T-helper 2 cell treated with Interferon-gamma antibody and Interleukin-4, amounts not matched to agents 100 ng/mL and 5 ng/mL, for 36 hours (primary cell): ENCODE measurements at regions not wholly inside any gene's neighbourhood (a gene's known extent, or its start where the extent isn't known, plus 50 kb on each side); places are given as distances from the start of the nearest gene placed in this dataset.
"Not testable (repeated sequence)": the region's sequence is repeated elsewhere in the genome, so short reads cannot be mapped to it uniquely, and the experiment has no call there.

Experiments
- intact Hi-C: fragments of 100-400 bp; cut with micrococcal nuclease; formaldehyde crosslinking; loops from one replicate; pipeline ENCODE4 v1.15.1; 2023

- intact Hi-C loops = no loop called here
Observed at GRCh38 chr22:22946131-22946530, 58.5 kb downstream of the IGLL5 start.

GRCh38 chr22:22948651-22949571 lies 61.3 kb downstream of the IGLL5 start:
- intact Hi-C loops = no loop called here

- intact Hi-C loops = no loop called here
Observed at GRCh38 chr22:22949953-22950352, 62.3 kb downstream of the IGLL5 start.

GRCh38 chr22:22951035-22951434 lies 63.4 kb downstream of the IGLL5 start:
- intact Hi-C loops = no loop called here

GRCh38 chr22:22952531-22953280 lies 65.1 kb downstream of the IGLL5 start:
- intact Hi-C loops = no loop called here

GRCh38 chr22:22953791-22954190 lies 66.2 kb downstream of the IGLL5 start:
- intact Hi-C loops = no loop called here

GRCh38 chr22:22954656-22955055 lies 67.0 kb downstream of the IGLL5 start:
- intact Hi-C loops = loop anchor here (1.0 to 5.0 kb wide), 4 partner anchors 25 to 328 kb away; no protein-coding TSS in a partner anchor

- intact Hi-C loops = loop anchor here (1.0 to 5.0 kb wide), 4 partner anchors 26 to 327 kb away; no protein-coding TSS in a partner anchor
Observed at GRCh38 chr22:22955276-22955798, 67.7 kb downstream of the IGLL5 start.

- intact Hi-C loops = loop anchor here (1.0 to 5.0 kb wide), 7 partner anchors 27 to 326 kb away; no protein-coding TSS in a partner anchor
Observed at GRCh38 chr22:22955866-22956535, 68.4 kb downstream of the IGLL5 start.

GRCh38 chr22:22957090-22957489 lies 69.5 kb downstream of the IGLL5 start:
- intact Hi-C loops = loop anchor here (2.0 to 5.0 kb wide), 4 partner anchors 110 to 325 kb away; no protein-coding TSS in a partner anchor

GRCh38 chr22:22958621-22959020 lies 71.0 kb downstream of the IGLL5 start:
- intact Hi-C loops = loop anchor here (1.0 to 5.0 kb wide), 4 partner anchors 111 to 324 kb away; no protein-coding TSS in a partner anchor

GRCh38 chr22:22959147-22959827 lies 71.7 kb downstream of the IGLL5 start:
- intact Hi-C loops = loop anchor here (1.0 to 5.0 kb wide), 4 partner anchors 112 to 323 kb away; no protein-coding TSS in a partner anchor

GRCh38 chr22:22960307-22960706 lies 72.7 kb downstream of the IGLL5 start:
- intact Hi-C loops = no loop called here

GRCh38 chr22:22961574-22961973 lies 74.0 kb downstream of the IGLL5 start:
- intact Hi-C loops = no loop called here

GRCh38 chr22:22968366-22968765 lies 80.8 kb downstream of the IGLL5 start:
- intact Hi-C loops = no loop called here

GRCh38 chr22:22972605-22973004 lies 85.0 kb downstream of the IGLL5 start:
- intact Hi-C loops = not testable (repeated sequence)

- intact Hi-C loops = no loop called here
Observed at GRCh38 chr22:22973336-22973735, 85.7 kb downstream of the IGLL5 start.

- intact Hi-C loops = no loop called here
Observed at GRCh38 chr22:22974156-22974555, 86.5 kb downstream of the IGLL5 start.

GRCh38 chr22:22974795-22975580 lies 87.4 kb downstream of the IGLL5 start:
- intact Hi-C loops = no loop called here
